HG03469 (cell line): ENCODE measurements at regions not wholly inside any gene's neighbourhood (a gene's known extent, or its start where the extent isn't known, plus 50 kb on each side); places are given as distances from the start of the nearest gene placed in this dataset.
"Not testable (repeated sequence)": the region's sequence is repeated elsewhere in the genome, so short reads cannot be mapped to it uniquely, and the experiment has no call there.

Source experiments
- ATAC-seq: cut with Tn5 transposase; IDR thresholded peaks from one replicate; pipeline ENCODE4 v1.9.1; 2021; ENCODE audit warnings: mild to moderate bottlenecking, moderate library complexity, moderate number of reproducible peaks; ENCODE audit not compliant: unreplicated experiment

- ATAC-seq, result no peak
Measured at GRCh38 chrX:46235778-46236177, 309.4 kb downstream of the ZNF674 start.

- no peak for ATAC-seq
Measured at GRCh38 chrX:46234775-46235174, 310.4 kb downstream of the ZNF674 start.

- ATAC-seq, result no peak
Measured at GRCh38 chrX:46228389-46228788, 316.8 kb downstream of the ZNF674 start.

- no peak for ATAC-seq
Measured at GRCh38 chrX:46226422-46226821, 318.8 kb downstream of the ZNF674 start.

GRCh38 chrX:46223499-46223898 lies 321.7 kb downstream of the ZNF674 start:
- not testable (repeated sequence) for ATAC-seq

GRCh38 chrX:46220822-46221221 lies 324.4 kb downstream of the ZNF674 start:
- ATAC-seq, result no peak

- ATAC-seq, result no peak
Measured at GRCh38 chrX:46218373-46218772, 326.8 kb downstream of the ZNF674 start.

- no peak for ATAC-seq
Measured at GRCh38 chrX:46216406-46216805, 328.8 kb downstream of the ZNF674 start.

- no peak for ATAC-seq
Measured at GRCh38 chrX:46211079-46211478, 334.1 kb downstream of the ZNF674 start.

GRCh38 chrX:46209768-46210167 lies 335.5 kb downstream of the ZNF674 start:
- ATAC-seq, result no peak

GRCh38 chrX:46209037-46209436 lies 336.2 kb downstream of the ZNF674 start:
- no peak for ATAC-seq

- no peak for ATAC-seq
Measured at GRCh38 chrX:46208225-46208854, 336.9 kb downstream of the ZNF674 start.

- ATAC-seq, result no peak
Measured at GRCh38 chrX:46204721-46205422, 340.3 kb downstream of the ZNF674 start.

- ATAC-seq, result no peak
Measured at GRCh38 chrX:46202733-46203514, 342.3 kb downstream of the ZNF674 start.

- no peak for ATAC-seq
Measured at GRCh38 chrX:46200413-46200812, 344.8 kb downstream of the ZNF674 start.

GRCh38 chrX:46198858-46199257 lies 346.4 kb downstream of the ZNF674 start:
- ATAC-seq, result no peak

- ATAC-seq, result not testable (repeated sequence)
Measured at GRCh38 chrX:46186811-46187106, 358.5 kb downstream of the ZNF674 start.

- no peak for ATAC-seq
Measured at GRCh38 chrX:46185923-46186810, 359.1 kb downstream of the ZNF674 start.

GRCh38 chrX:46184749-46185148 lies 360.5 kb downstream of the ZNF674 start:
- ATAC-seq, result no peak

- ATAC-seq, result peak; percentile 50
Measured at GRCh38 chrX:46180258-46180687, 364.9 kb downstream of the ZNF674 start.

- no peak for ATAC-seq
Measured at GRCh38 chrX:46179748-46180147, 365.5 kb downstream of the ZNF674 start.
